Endothelial cell of umbilical vein (primary cell): ENCODE measurements at regions not wholly inside any gene's neighbourhood (a gene's known extent, or its start where the extent isn't known, plus 50 kb on each side); places are given as distances from the start of the nearest gene placed in this dataset.

Experiments used
- BruUV-seq: library from RNA; stranded (reverse); fragments of 400-500 nt; replicated peaks from 2 replicates; lab custom pipeline; 2021; lab: Mats Ljungman, UMichigan
- CTCF ChIA-PET: fragments of 300-600, 350-600 bp; sonication (Branson Sonifier 250); formaldehyde crosslinking; loops from one replicate; lab custom pipeline; 2021; ENCODE audit warnings: antibody characterized with exemption, inconsistent platforms; lab: Charles Lee
- POLR2A ChIA-PET: fragments of 300-600, 350-600 bp; sonication (Branson Sonifier 250); formaldehyde crosslinking; loops from one replicate; lab custom pipeline; 2021; ENCODE audit warnings: antibody characterized with exemption, inconsistent platforms; lab: Charles Lee
- DNase-seq: peaks from one replicate; pipeline ENCODE4 v3.0.0-alpha.2; 2011; ENCODE audit warnings: low read depth, low spot score
- FAIRE-seq: peaks from 2 replicates; lab custom pipeline; 2011; peaks lifted over from hg19 to GRCh38; lab: Jason Lieb, UNC
- H2AFZ ChIP-seq: 2 replicates; pipeline ENCODE4 v1.6.0; 2012; ENCODE audit warnings: low read depth, low read length, control low read depth, inconsistent platforms
- H3K27ac ChIP-seq: 2 replicates; pipeline ENCODE4 v1.5.1; 2011; ENCODE audit warnings: low read depth, mild to moderate bottlenecking, control low read depth, low read length, moderate library complexity; ENCODE audit not compliant: insufficient read depth
- H3K27me3 ChIP-seq, 2 experiments: 2 replicates each; pipeline versions ENCODE4 v1.6.0 to v1.6.1; 2011; ENCODE audit warnings: low read length in 2 of 2, mixed read lengths in 1 of 2; ENCODE audit not compliant: control insufficient read depth in 2 of 2, insufficient read depth in 2 of 2
- H3K36me3 ChIP-seq, 2 experiments: 2 replicates in 1 of 2; 3 replicates in 1 of 2; pipeline ENCODE4 v1.5.1; 2011; ENCODE audit warnings: low read length in 2 of 2, mild to moderate bottlenecking in 1 of 2, moderate library complexity in 1 of 2; ENCODE audit not compliant: control insufficient read depth in 2 of 2, insufficient read depth in 2 of 2; ENCODE audit errors: extremely low read depth in 1 of 2
- H3K4me1 ChIP-seq: 3 replicates; pipeline ENCODE4 v1.5.1; 2011; ENCODE audit warnings: mild to moderate bottlenecking, low read length; ENCODE audit not compliant: control insufficient read depth, insufficient read depth; ENCODE audit errors: extremely low read depth
- H3K4me2 ChIP-seq: 2 replicates; pipeline ENCODE4 v1.6.1; 2011; ENCODE audit warnings: low read length, control low read depth, mixed read lengths; ENCODE audit not compliant: insufficient read depth
- H3K4me3 ChIP-seq, 3 experiments: fragments of 200-600 bp in 1 of 3; sonication (generic), shearing (Covaris generic) in 1 of 3; replicated peaks in 1 of 3; 2 replicates each; pipeline ENCODE4 v1.5.1; 2011 to 2016; ENCODE audit warnings: control low read depth in 3 of 3, low read length in 3 of 3, mild to moderate bottlenecking in 2 of 3, inconsistent platforms in 1 of 3, low read depth in 1 of 3, moderate library complexity in 1 of 3; ENCODE audit not compliant: insufficient read depth in 1 of 3
- H3K79me2 ChIP-seq: 2 replicates; pipeline ENCODE4 v1.6.0; 2012; ENCODE audit warnings: low read length, inconsistent platforms; ENCODE audit not compliant: control insufficient read depth, insufficient read depth
- H3K9ac ChIP-seq: replicated peaks from 2 replicates; pipeline ENCODE3; 2011; ENCODE audit warnings: low read length, control low read depth; ENCODE audit not compliant: insufficient read depth; ENCODE audit errors: extremely low read depth
- H3K9me1 ChIP-seq: replicated peaks from 3 replicates; pipeline ENCODE4 v1.6.0; 2011; ENCODE audit warnings: mild to moderate bottlenecking, low read length; ENCODE audit not compliant: control insufficient read depth, insufficient read depth; ENCODE audit errors: extremely low read depth
- H3K9me3 ChIP-seq: replicated peaks from 2 replicates; pipeline ENCODE4 v1.5.1; 2012; ENCODE audit warnings: low read length, inconsistent platforms; ENCODE audit not compliant: control insufficient read depth, insufficient read depth
- H4K20me1 ChIP-seq: replicated peaks from 2 replicates; pipeline ENCODE3; 2011; ENCODE audit warnings: mild to moderate bottlenecking, low read length; ENCODE audit not compliant: control insufficient read depth, insufficient read depth; ENCODE audit errors: extremely low read depth
- CTCF ChIP-seq, 2 donors: IDR thresholded peaks; 1 replicate in 1 of 2; 2 replicates in 1 of 2; pipeline ENCODE4 v1.5.1; 2011; ENCODE audit warnings: low read length in 2 of 2, mild to moderate bottlenecking in 2 of 2, moderate library complexity in 2 of 2, control low read depth in 1 of 2, inconsistent platforms in 1 of 2, low read depth in 1 of 2; ENCODE audit not compliant: insufficient read depth in 1 of 2; ENCODE audit errors: extremely low read depth in 1 of 2
- EZH2 ChIP-seq: IDR thresholded peaks from 2 replicates; pipeline ENCODE4 v1.6.1; 2012; ENCODE audit warnings: borderline replicate concordance, low read depth, mild to moderate bottlenecking, moderate library complexity, low read length, inconsistent platforms; ENCODE audit not compliant: severe bottlenecking
- FOS ChIP-seq: IDR thresholded peaks from 2 replicates; pipeline ENCODE4 v1.6.1; 2011; ENCODE audit warnings: mild to moderate bottlenecking, low read length, moderate library complexity, borderline replicate concordance; ENCODE audit not compliant: insufficient read depth
- GATA2 ChIP-seq: IDR thresholded peaks from 2 replicates; pipeline ENCODE4 v1.7.0; 2011; ENCODE audit warnings: low read depth, mild to moderate bottlenecking, moderate library complexity, mixed read lengths, low read length; ENCODE audit not compliant: insufficient read length, insufficient read depth
- JUN ChIP-seq: IDR thresholded peaks from 2 replicates; pipeline ENCODE4 v1.6.1; 2011; ENCODE audit warnings: borderline replicate concordance, low read depth; ENCODE audit not compliant: insufficient read length, insufficient read depth
- MAX ChIP-seq: IDR thresholded peaks from 2 replicates; pipeline ENCODE4 v1.6.1; 2011; ENCODE audit not compliant: insufficient read depth, insufficient read length
- MYC ChIP-seq: IDR thresholded peaks from one replicate; pipeline ENCODE4 v1.6.1; 2011; ENCODE audit warnings: mild to moderate bottlenecking, low read depth, low read length
- POLR2A ChIP-seq: IDR thresholded peaks from 2 replicates; pipeline ENCODE4 v1.6.1; 2012; ENCODE audit warnings: low read depth, mild to moderate bottlenecking, control low read depth, low read length
- POLR2AphosphoS5 ChIP-seq: IDR thresholded peaks from 2 replicates; pipeline ENCODE4 v1.6.1; 2012; ENCODE audit warnings: low read depth, mild to moderate bottlenecking, control low read depth, low read length, moderate library complexity; ENCODE audit not compliant: insufficient read depth
- dilution Hi-C: fragments of 300-500 bp; cut with MboI; formaldehyde crosslinking; loops from one replicate; pipeline ENCODE4 v1.15.0; 2019; ENCODE audit warnings: low sequenced_read_pairs; ENCODE audit not compliant: extremely low pct_ligation_motif_present
- intact Hi-C: fragments of 100-400 bp; cut with micrococcal nuclease; formaldehyde crosslinking; loops from one replicate; pipeline ENCODE4 v1.10.0; 2022

GRCh38 chr2:22478329-22478728, 906.6 kb upstream of the KLHL29 start:
- DNase-seq (no peak), FAIRE-seq (no peak)
- TF ChIP-seq JUN (no peak), EZH2 (no peak), CTCF (IDR thresholded peaks at IDR 0.05; ENCODE audit: extremely low read depth in 1 of 2, insufficient read depth in 1 of 2, low read depth in 1 of 2, low read length in 2 of 2) (no peak), POLR2AphosphoS5 (no peak), MAX (no peak), POLR2A (no peak), FOS (no peak), MYC (no peak), GATA2 (no peak)
- ChIA-PET POLR2A (no interaction called here), CTCF (no interaction called here)
- dilution Hi-C loops: no loop called here
- Histone ChIP-seq H3K9me3 (peaks cover 2% of the 10 kb centered on the region), H3K27me3 (no peaks in the 10 kb centered on the region), H4K20me1 (no peaks in the 10 kb centered on the region), H3K4me2 (no peak overlapping the region), H2AFZ (no peak overlapping the region), H3K9ac (no peak overlapping the region), H3K4me1 (no peaks in the 10 kb centered on the region), H3K27ac (no peak overlapping the region), H3K36me3 (no peaks in the 10 kb centered on the region), H3K9me1 (no peaks in the 10 kb centered on the region), H3K79me2 (no peaks in the 10 kb centered on the region), H3K4me3 (no peak overlapping the region)
- intact Hi-C loops: no loop called here
- no TSS peak for BruUV-seq
